HL-60 (cell line): ENCODE measurements at regions not wholly inside any gene's neighbourhood (a gene's known extent, or its start where the extent isn't known, plus 50 kb on each side); places are given as distances from the start of the nearest gene placed in this dataset.

Experiments used
- DNase-seq, 2 experiments: peaks; one replicate each; pipeline ENCODE4 v3.0.0-alpha.2; 2010 to 2020; ENCODE audit warnings: low read depth in 1 of 2, low spot score in 1 of 2
- H3K27ac ChIP-seq: fragments of 250-450 bp; sonication (Bioruptor Pico); replicated peaks from 2 replicates; pipeline ENCODE4 v1.5.1; 2020; ENCODE audit warnings: mild to moderate bottlenecking, moderate library complexity
- H3K27me3 ChIP-seq: fragments of 250-450 bp; sonication (Bioruptor Pico); 2 replicates; pipeline ENCODE4 v1.5.1; 2021; ENCODE audit warnings: mild to moderate bottlenecking, moderate library complexity; ENCODE audit not compliant: insufficient read depth, poor library complexity, severe bottlenecking
- H3K4me3 ChIP-seq: replicated peaks from 2 replicates; pipeline ENCODE4 v1.5.1; 2011; ENCODE audit warnings: mild to moderate bottlenecking, control low read depth, low read length; ENCODE audit not compliant: insufficient read depth
- CTCF ChIP-seq: IDR thresholded peaks from one replicate; pipeline ENCODE4 v1.5.1; 2011; ENCODE audit warnings: low read length, control low read depth, inconsistent platforms; ENCODE audit not compliant: insufficient read depth
- GABPA ChIP-seq: IDR thresholded peaks from 2 replicates; pipeline ENCODE4 v1.6.1; 2012; ENCODE audit warnings: low read depth
- POLR2AphosphoS5 ChIP-seq: IDR thresholded peaks from 2 replicates; pipeline ENCODE4 v1.6.1; 2012; ENCODE audit warnings: low read depth
- SPI1 ChIP-seq: IDR thresholded peaks from 2 replicates; pipeline ENCODE4 v1.6.1; 2012; ENCODE audit warnings: low read depth, mild to moderate bottlenecking, borderline replicate concordance
- TF ChIP-seq, protein P1 (sequence below): IDR thresholded peaks from 2 replicates; pipeline ENCODE4 v1.6.1; 2012; ENCODE audit warnings: low read depth; ENCODE audit not compliant: insufficient replicate concordance

DNA sequence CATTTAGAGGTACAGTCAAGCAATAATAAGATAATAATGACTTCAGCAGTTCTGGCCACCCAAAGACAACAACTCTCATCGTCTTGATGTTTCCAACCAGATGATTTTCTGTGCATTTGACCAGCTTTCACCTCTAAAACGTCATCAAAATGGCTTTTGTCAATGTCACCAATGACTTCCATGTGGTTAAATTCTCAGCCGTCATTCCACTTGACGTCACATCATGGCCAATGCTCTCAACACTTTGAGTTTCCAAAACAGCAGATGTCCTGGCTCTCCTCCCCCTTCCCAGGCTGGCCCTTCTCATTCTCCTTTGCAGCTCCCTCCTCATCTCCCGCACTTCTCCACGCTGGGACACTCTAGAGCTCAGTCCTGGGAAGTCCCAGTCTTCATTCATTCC lies 258.3 kb downstream of the BCL2 start:
- DNase-seq, result no peak
- Histone ChIP-seq H3K27ac (no peak overlapping the region), H3K4me3 (no peak overlapping the region), H3K27me3 (no peaks in the 10 kb centered on the region)
- TF ChIP-seq, protein P1, sequence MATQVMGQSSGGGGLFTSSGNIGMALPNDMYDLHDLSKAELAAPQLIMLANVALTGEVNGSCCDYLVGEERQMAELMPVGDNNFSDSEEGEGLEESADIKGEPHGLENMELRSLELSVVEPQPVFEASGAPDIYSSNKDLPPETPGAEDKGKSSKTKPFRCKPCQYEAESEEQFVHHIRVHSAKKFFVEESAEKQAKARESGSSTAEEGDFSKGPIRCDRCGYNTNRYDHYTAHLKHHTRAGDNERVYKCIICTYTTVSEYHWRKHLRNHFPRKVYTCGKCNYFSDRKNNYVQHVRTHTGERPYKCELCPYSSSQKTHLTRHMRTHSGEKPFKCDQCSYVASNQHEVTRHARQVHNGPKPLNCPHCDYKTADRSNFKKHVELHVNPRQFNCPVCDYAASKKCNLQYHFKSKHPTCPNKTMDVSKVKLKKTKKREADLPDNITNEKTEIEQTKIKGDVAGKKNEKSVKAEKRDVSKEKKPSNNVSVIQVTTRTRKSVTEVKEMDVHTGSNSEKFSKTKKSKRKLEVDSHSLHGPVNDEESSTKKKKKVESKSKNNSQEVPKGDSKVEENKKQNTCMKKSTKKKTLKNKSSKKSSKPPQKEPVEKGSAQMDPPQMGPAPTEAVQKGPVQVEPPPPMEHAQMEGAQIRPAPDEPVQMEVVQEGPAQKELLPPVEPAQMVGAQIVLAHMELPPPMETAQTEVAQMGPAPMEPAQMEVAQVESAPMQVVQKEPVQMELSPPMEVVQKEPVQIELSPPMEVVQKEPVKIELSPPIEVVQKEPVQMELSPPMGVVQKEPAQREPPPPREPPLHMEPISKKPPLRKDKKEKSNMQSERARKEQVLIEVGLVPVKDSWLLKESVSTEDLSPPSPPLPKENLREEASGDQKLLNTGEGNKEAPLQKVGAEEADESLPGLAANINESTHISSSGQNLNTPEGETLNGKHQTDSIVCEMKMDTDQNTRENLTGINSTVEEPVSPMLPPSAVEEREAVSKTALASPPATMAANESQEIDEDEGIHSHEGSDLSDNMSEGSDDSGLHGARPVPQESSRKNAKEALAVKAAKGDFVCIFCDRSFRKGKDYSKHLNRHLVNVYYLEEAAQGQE, result no peak
- TF ChIP-seq SPI1 (no peak), CTCF (no peak), GABPA (no peak), POLR2AphosphoS5 (no peak)

DNA sequence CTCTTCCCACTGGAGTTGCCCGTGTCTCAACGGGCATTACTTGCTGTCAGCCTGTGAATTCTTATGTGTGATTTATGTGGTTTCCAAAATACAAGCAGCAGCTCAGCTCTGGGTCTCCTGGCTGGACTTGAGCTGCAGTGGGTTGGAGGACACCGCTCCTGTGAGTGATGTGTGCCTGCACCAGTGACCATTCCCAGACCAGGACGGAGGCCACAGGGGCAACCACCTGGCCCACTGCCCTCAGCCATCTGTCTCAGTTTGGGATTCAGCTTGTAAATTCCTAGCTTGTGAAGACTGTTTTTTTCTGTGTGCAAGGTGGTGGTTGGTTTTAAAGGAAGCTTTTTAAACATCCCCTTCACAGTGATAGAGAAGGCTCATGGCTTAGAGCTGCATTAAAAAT lies 261.0 kb downstream of the BCL2 start:
- H3K4me3 ChIP-seq, result no peak overlapping the region
- H3K27me3 ChIP-seq, result no peaks in the 10 kb centered on the region
- TF ChIP-seq POLR2AphosphoS5 (no peak), GABPA (no peak), SPI1 (no peak), CTCF (no peak)
- TF ChIP-seq, protein P1, result no peak
- DNase-seq, result no peak
- no peak overlapping the region for H3K27ac ChIP-seq

DNA sequence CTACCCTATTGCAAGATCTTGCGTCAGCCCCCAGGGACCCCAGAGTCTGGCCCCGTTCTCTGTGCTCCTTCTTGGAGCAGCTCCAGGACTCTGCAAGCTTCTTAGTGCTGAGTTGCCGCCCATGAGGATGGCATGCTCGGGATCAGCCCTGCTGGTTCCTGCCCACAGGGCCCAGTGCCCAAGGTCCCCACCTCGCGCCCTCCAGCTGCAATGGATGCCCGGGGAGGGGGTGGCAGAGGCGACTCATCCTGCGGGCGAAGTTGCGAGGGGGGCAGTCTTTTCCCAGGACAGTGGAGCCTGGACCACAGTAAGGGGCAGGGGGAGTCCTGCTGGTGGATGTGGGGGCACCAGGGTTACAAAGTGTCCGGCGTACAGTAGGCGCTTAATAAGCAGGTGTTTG lies 261.9 kb downstream of the BCL2 start:
- no peak for TF ChIP-seq SPI1
- TF ChIP-seq CTCF, result no peak
- TF ChIP-seq POLR2AphosphoS5, result no peak
- TF ChIP-seq, protein P1, result no peak
- no peak for TF ChIP-seq GABPA
- no peak overlapping the region for H3K4me3 ChIP-seq
- H3K27me3 ChIP-seq, result no peaks in the 10 kb centered on the region
- no peak overlapping the region for H3K27ac ChIP-seq
- no peak for DNase-seq
